ENCODE measurements at regions not wholly inside any gene's neighbourhood (a gene's known extent, or its start where the extent isn't known, plus 50 kb on each side); places are given as distances from the start of the nearest gene placed in this dataset.

- no peak for DNase-seq
- Histone ChIP-seq H2BK5ac (ENCODE audit: low read depth, low read length, poor library complexity, severe bottlenecking) (no peak overlapping the region), H3K4me1 (ENCODE audit: control insufficient read depth, insufficient read depth, low read length) (0 out of 2 replicates have a peak, but pooled peaks cover 2% of the 10 kb centered on the region), H3K9ac (ENCODE audit: low read depth, low read length) (no peak overlapping the region), H3K4me3 (ENCODE audit: insufficient read depth, low read depth, low read length) (no peak overlapping the region), H3K36me3 (ENCODE audit: control insufficient read depth, insufficient read depth, low read length) (no peaks in the 10 kb centered on the region), H3K4ac (ENCODE audit: low read depth, low read length) (0 out of 2 replicates have a peak overlapping the region, but pooled peaks have one; percentile 11), H2BK20ac (ENCODE audit: low read depth, low read length) (no peak overlapping the region), H3K27ac (ENCODE audit: insufficient read depth, low read length) (no peak overlapping the region), H4K20me1 (ENCODE audit: insufficient read depth, low read length) (no peaks in the 10 kb centered on the region), H3K9me3 (ENCODE audit: control insufficient read depth, insufficient read depth, low read length) (peaks cover 2% of the 10 kb centered on the region), H3K9me1 (ENCODE audit: insufficient read depth, low read length) (no peaks in the 10 kb centered on the region), H3K4me2 (ENCODE audit: low read depth, low read length) (no peak overlapping the region), H2AK5ac (ENCODE audit: low read depth, low read length) (no peak overlapping the region), H2AK9ac (replicated peaks; ENCODE audit: low read depth, low read length, poor library complexity) (no peak overlapping the region), H2AFZ (replicated peaks; ENCODE audit: low read length, poor library complexity) (no peak overlapping the region), H3K14ac (replicated peaks; ENCODE audit: low read depth, low read length) (no peak overlapping the region), H4K5ac (ENCODE audit: low read depth, low read length) (no peak overlapping the region), H3K56ac (ENCODE audit: extremely low read depth, insufficient read depth, low read length) (no peak overlapping the region), H3K23ac (ENCODE audit: low read depth, low read length) (no peak overlapping the region), H3K18ac (ENCODE audit: low read depth, low read length) (no peak overlapping the region), H4K91ac (ENCODE audit: insufficient read depth, low read depth, low read length) (no peak overlapping the region), H2BK120ac (ENCODE audit: low read depth, low read length) (no peak overlapping the region), H3K79me1 (ENCODE audit: low read depth in 1 of 2, low read length in 2 of 2) (no peaks in the 10 kb centered on the region), H4K8ac (ENCODE audit: low read depth in 2 of 2, low read length in 2 of 2) (no peak overlapping the region), H2BK15ac (ENCODE audit: low read depth, low read length) (no peak overlapping the region), H3K27me3 (ENCODE audit: control insufficient read depth, insufficient read depth, low read length) (no peaks in the 10 kb centered on the region)
- intact Hi-C loops (cut with micrococcal nuclease), result no loop called here
- BruUV-seq (replicated peaks), result no TSS peak
- no peak for ATAC-seq (ENCODE audit: low read depth)
- no CpG with 5 or more reads among the region's 3 CpGs for WGBS, 2 experiments (ENCODE audit: extremely low coverage in 2 of 2, insufficient read length in 1 of 2)
- ChIA-PET CTCF (interaction anchor here (0.6 to 0.7 kb wide), 3 partner anchors 48 to 339 kb away, joined by 3 to 5 read pairs (median 3); no protein-coding TSS in a partner anchor), POLR2A (ENCODE audit: unreplicated experiment) (no interaction called here)
- dilution Hi-C loops (cut with HindIII; ENCODE audit: low sequenced_read_pairs, unreplicated experiment), result no loop called here
- in situ Hi-C loops (cut with MboI; ENCODE audit: low sequenced_read_pairs), result no loop called here
- TF ChIP-seq RFX5 (IDR thresholded peaks at IDR 0.05; ENCODE audit: low read depth, low read length), result no peak
- no peak for TF ChIP-seq SMC3 (IDR thresholded peaks at IDR 0.05; ENCODE audit: low read depth, low read length)
- TF ChIP-seq MAZ (IDR thresholded peaks at IDR 0.05; ENCODE audit: borderline replicate concordance, low read depth, low read length), result no peak
- no peak for TF ChIP-seq RAD21 (IDR thresholded peaks at IDR 0.05; ENCODE audit: low read length)
- no peak for TF ChIP-seq CEBPB (IDR thresholded peaks at IDR 0.05; ENCODE audit: low read depth, low read length)
- TF ChIP-seq CHD1 (IDR thresholded peaks at IDR 0.05; ENCODE audit: low read depth, low read length), result no peak
Measured at GRCh38 chr7:110522761-110523200, 568.1 kb upstream of the LRRN3 start.
